H9 (cell line): ENCODE measurements at regions not wholly inside any gene's neighbourhood (a gene's known extent, or its start where the extent isn't known, plus 50 kb on each side); places are given as distances from the start of the nearest gene placed in this dataset.

Experiments
- DNase-seq: peaks from one replicate; pipeline ENCODE4 v3.0.0-alpha.2; 2017
- H2AFZ ChIP-seq: one replicate; pipeline ENCODE4 v1.6.1; 2013; ENCODE audit warnings: mild to moderate bottlenecking, low read length, control low read depth, moderate library complexity
- H2AK5ac ChIP-seq: 2 replicates; pipeline ENCODE4 v1.6.1; 2013; ENCODE audit warnings: low read length, control low read depth, mixed read lengths; ENCODE audit not compliant: insufficient read length
- H2BK120ac ChIP-seq: one replicate; pipeline ENCODE4 v1.6.1; 2013; ENCODE audit warnings: low read depth, mild to moderate bottlenecking, low read length, control low read depth, inconsistent platforms; ENCODE audit not compliant: poor library complexity, severe bottlenecking
- H2BK12ac ChIP-seq: 2 replicates; pipeline ENCODE4 v1.6.1; 2013; ENCODE audit warnings: low read length, control low read depth, mixed read lengths, low read depth; ENCODE audit not compliant: insufficient read length
- H2BK15ac ChIP-seq: 2 replicates; pipeline ENCODE4 v1.6.1; 2013; ENCODE audit warnings: low read depth, low read length, control low read depth
- H2BK20ac ChIP-seq: one replicate; pipeline ENCODE4 v1.6.1; 2013; ENCODE audit warnings: low read depth, mild to moderate bottlenecking, low read length, control low read depth, inconsistent platforms; ENCODE audit not compliant: poor library complexity, severe bottlenecking
- H2BK5ac ChIP-seq: 2 replicates; pipeline ENCODE4 v1.6.1; 2013; ENCODE audit warnings: low read length, control low read depth, mixed read lengths; ENCODE audit not compliant: insufficient read length
- H3K14ac ChIP-seq: 2 replicates; pipeline ENCODE4 v1.6.1; 2013; ENCODE audit warnings: low read length, control low read depth; ENCODE audit not compliant: insufficient read depth
- H3K18ac ChIP-seq: 2 replicates; pipeline ENCODE4 v1.6.1; 2013; ENCODE audit warnings: low read depth, mild to moderate bottlenecking, mixed read lengths, low read length, control low read depth; ENCODE audit not compliant: insufficient read length
- H3K23ac ChIP-seq: 2 replicates; pipeline ENCODE4 v1.6.1; 2013; ENCODE audit warnings: low read length, control low read depth, mixed read lengths, low read depth; ENCODE audit not compliant: insufficient read length
- H3K23me2 ChIP-seq: 2 replicates; pipeline ENCODE4 v1.6.1; 2013; ENCODE audit warnings: low read depth, mild to moderate bottlenecking, mixed read lengths, low read length, control low read depth; ENCODE audit not compliant: insufficient read length, poor library complexity, severe bottlenecking
- H3K27ac ChIP-seq: 2 replicates; pipeline ENCODE4 v1.5.1; 2013; ENCODE audit warnings: low read length, control low read depth, mixed read lengths, low read depth; ENCODE audit not compliant: insufficient read length
- H3K27me3 ChIP-seq: 2 replicates; pipeline ENCODE4 v1.6.1; 2013; ENCODE audit warnings: low read length, control low read depth, inconsistent platforms; ENCODE audit not compliant: insufficient read depth
- H3K4ac ChIP-seq: 2 replicates; pipeline ENCODE4 v1.6.1; 2013; ENCODE audit warnings: low read depth, mild to moderate bottlenecking, control low read depth, inconsistent platforms, low read length, moderate library complexity
- H3K4me1 ChIP-seq: 2 replicates; pipeline ENCODE4 v1.6.1; 2013; ENCODE audit warnings: low read length, control low read depth, inconsistent platforms; ENCODE audit not compliant: insufficient read depth
- H3K4me2 ChIP-seq: 2 replicates; pipeline ENCODE4 v1.6.1; 2013; ENCODE audit warnings: low read length, control low read depth, mixed read lengths; ENCODE audit not compliant: insufficient read length, insufficient read depth
- H3K56ac ChIP-seq: 2 replicates; pipeline ENCODE4 v1.6.1; 2013; ENCODE audit warnings: low read depth, mild to moderate bottlenecking, mixed read lengths, low read length, control low read depth; ENCODE audit not compliant: insufficient read length
- H3K79me1 ChIP-seq: 2 replicates; pipeline ENCODE4 v1.6.1; 2013; ENCODE audit warnings: low read depth, mild to moderate bottlenecking, moderate library complexity, low read length, control low read depth, inconsistent platforms; ENCODE audit not compliant: insufficient read depth, poor library complexity, severe bottlenecking
- H3K79me2 ChIP-seq: 2 replicates; pipeline ENCODE4 v1.6.1; 2013; ENCODE audit warnings: low read length, control low read depth, inconsistent platforms; ENCODE audit not compliant: insufficient read depth
- H3K9ac ChIP-seq: 2 replicates; pipeline ENCODE4 v1.6.1; 2013; ENCODE audit warnings: low read length, control low read depth, mixed read lengths; ENCODE audit not compliant: insufficient read length; ENCODE audit errors: extremely low read depth
- H3K9me3 ChIP-seq: one replicate; pipeline ENCODE4 v1.6.1; 2013; ENCODE audit warnings: low read depth, low read length, inconsistent platforms; ENCODE audit not compliant: control insufficient read depth
- H3T11ph ChIP-seq: one replicate; pipeline ENCODE4 v1.6.1; 2013; ENCODE audit warnings: mild to moderate bottlenecking, low read length, control low read depth, inconsistent platforms
- H4K20me1 ChIP-seq: one replicate; pipeline ENCODE4 v1.6.1; 2013; ENCODE audit not compliant: control insufficient read depth, insufficient read length, insufficient read depth
- H4K5ac ChIP-seq: 2 replicates; pipeline ENCODE4 v1.6.1; 2013; ENCODE audit warnings: low read depth, mild to moderate bottlenecking, mixed read lengths, low read length, control low read depth; ENCODE audit not compliant: insufficient read length
- H4K8ac ChIP-seq: replicated peaks from 2 replicates; pipeline ENCODE4 v1.6.1; 2013; ENCODE audit warnings: low read length, control low read depth, mixed read lengths, low read depth; ENCODE audit not compliant: insufficient read length
- H4K91ac ChIP-seq: 2 replicates; pipeline ENCODE4 v1.6.1; 2013; ENCODE audit warnings: low read depth, mild to moderate bottlenecking, moderate library complexity, mixed read lengths, low read length, control low read depth; ENCODE audit not compliant: insufficient read length
- H3K27ac Mint-ChIP-seq, 3 experiments: 2 replicates in 2 of 3; 3 replicates in 1 of 3; pipeline ENCODE4 v1.8.0; 2020 to 2021; ENCODE audit warnings: mixed read lengths in 3 of 3, mild to moderate bottlenecking in 1 of 3, moderate library complexity in 1 of 3
- H3K27me3 Mint-ChIP-seq: 2 replicates; pipeline ENCODE4 v1.8.0; 2021; ENCODE audit warnings: low read depth, mild to moderate bottlenecking, moderate library complexity, mixed read lengths
- H3K36me3 Mint-ChIP-seq, 3 experiments: 2 replicates in 2 of 3; 3 replicates in 1 of 3; pipeline ENCODE4 v1.8.0; 2020 to 2021; ENCODE audit warnings: low read depth in 3 of 3, mixed read lengths in 3 of 3; ENCODE audit not compliant: insufficient read depth in 1 of 3
- H3K4me1 Mint-ChIP-seq, 2 experiments: 2 replicates each; pipeline ENCODE4 v1.8.0; 2020; ENCODE audit warnings: mixed read lengths in 2 of 2
- H3K4me3 Mint-ChIP-seq, 2 experiments: 2 replicates in 1 of 2; 3 replicates in 1 of 2; pipeline ENCODE4 v1.8.0; 2020 to 2021; ENCODE audit warnings: mild to moderate bottlenecking in 2 of 2, mixed read lengths in 2 of 2, moderate library complexity in 1 of 2
- H3K9me3 Mint-ChIP-seq, 2 experiments: 2 replicates in 1 of 2; 3 replicates in 1 of 2; pipeline ENCODE4 v1.8.0; 2020; ENCODE audit warnings: mild to moderate bottlenecking in 2 of 2, mixed read lengths in 2 of 2, moderate library complexity in 1 of 2
- CTCF ChIP-seq: fragments of 200-600 bp; sonication (generic); conservative IDR thresholded peaks from 3 replicates; pipeline ENCODE4 v1.8.0; 2021; ENCODE audit warnings: antibody characterized with exemption, mild to moderate bottlenecking
- WGBS: extraction: QIAGEN DNeasy Blood & Tissue Kit; methylation state at CpG from one replicate; pipeline ENCODE4 v1.1.7; 2013; ENCODE audit warnings: missing lambda C conversion rate, low lambda C conversion rate, mixed read lengths; ENCODE audit not compliant: insufficient read length; ENCODE audit errors: extremely low coverage; 5-methylcytosine and 5-hydroxymethylcytosine counted together

DNA sequence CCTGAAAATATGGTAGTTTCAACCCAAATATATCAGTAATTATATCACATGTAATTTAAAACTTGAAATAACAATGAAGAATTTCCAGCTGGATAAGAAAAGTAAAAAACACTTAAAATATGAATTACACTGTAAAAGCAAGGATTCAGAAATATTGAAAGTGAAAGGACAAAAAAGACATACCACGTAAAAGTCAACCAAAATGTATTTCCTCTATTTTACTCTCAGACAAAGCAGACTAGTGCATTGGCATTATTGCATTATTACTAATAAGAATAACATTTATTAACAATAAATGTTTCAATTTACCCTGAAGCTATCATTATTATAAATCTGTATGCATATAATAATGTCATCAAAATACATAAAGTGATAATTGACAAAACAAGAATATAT, 445.1 kb upstream of the TRIB2 start:
- no peak overlapping the region for H4K8ac ChIP-seq
- H3K23ac ChIP-seq: no peak overlapping the region
- no peak overlapping the region for H3K9ac ChIP-seq
- H4K20me1 ChIP-seq: no peaks in the 10 kb centered on the region
- no peak overlapping the region for H3K27ac Mint-ChIP-seq
- H2BK12ac ChIP-seq: no peak overlapping the region
- H3K9me3 Mint-ChIP-seq: peaks cover 0 to 2% of the 10 kb centered on the region in 2 experiments; a peak in 1 of 5 replicates
- DNase-seq: no peak
- H3K27me3 ChIP-seq: no peaks in the 10 kb centered on the region
- TF ChIP-seq CTCF: no peak
- H3K36me3 Mint-ChIP-seq: no peaks in the 10 kb centered on the region
- H3K14ac ChIP-seq: no peak overlapping the region
- H3K79me2 ChIP-seq: no peaks in the 10 kb centered on the region
- H3K4me2 ChIP-seq: no peak overlapping the region
- no peak overlapping the region for H4K91ac ChIP-seq
- H2BK120ac ChIP-seq: no peak overlapping the region
- H3K23me2 ChIP-seq: no peaks in the 10 kb centered on the region
- no peak overlapping the region for H2AK5ac ChIP-seq
- no peak overlapping the region for H4K5ac ChIP-seq
- no peaks in the 10 kb centered on the region for H3K4me1 ChIP-seq
- H2AFZ ChIP-seq: no peak overlapping the region
- WGBS: no CpG with 5 or more reads among the region's 1 CpG
- H3K18ac ChIP-seq: no peak overlapping the region
- H3K4me3 Mint-ChIP-seq: no peak overlapping the region
- no peak overlapping the region for H2BK15ac ChIP-seq
- H3T11ph ChIP-seq: no peak overlapping the region
- H3K4ac ChIP-seq: no peak overlapping the region
- no peaks in the 10 kb centered on the region for H3K27me3 Mint-ChIP-seq
- no peaks in the 10 kb centered on the region for H3K9me3 ChIP-seq
- peaks cover under 1% of the 10 kb centered on the region in 2 experiments; a peak in 3 of 4 replicates for H3K4me1 Mint-ChIP-seq
- no peaks in the 10 kb centered on the region for H3K79me1 ChIP-seq
- no peak overlapping the region for H2BK5ac ChIP-seq
- H3K27ac ChIP-seq: no peak overlapping the region
- no peak overlapping the region for H3K56ac ChIP-seq
- no peak overlapping the region for H2BK20ac ChIP-seq
